ENCODE measurements at regions not wholly inside any gene's neighbourhood (a gene's known extent, or its start where the extent isn't known, plus 50 kb on each side); places are given as distances from the start of the nearest gene placed in this dataset.
A peak's percentile ranks its signal among the peaks of the same experiment; 100 is the strongest.

DNA sequence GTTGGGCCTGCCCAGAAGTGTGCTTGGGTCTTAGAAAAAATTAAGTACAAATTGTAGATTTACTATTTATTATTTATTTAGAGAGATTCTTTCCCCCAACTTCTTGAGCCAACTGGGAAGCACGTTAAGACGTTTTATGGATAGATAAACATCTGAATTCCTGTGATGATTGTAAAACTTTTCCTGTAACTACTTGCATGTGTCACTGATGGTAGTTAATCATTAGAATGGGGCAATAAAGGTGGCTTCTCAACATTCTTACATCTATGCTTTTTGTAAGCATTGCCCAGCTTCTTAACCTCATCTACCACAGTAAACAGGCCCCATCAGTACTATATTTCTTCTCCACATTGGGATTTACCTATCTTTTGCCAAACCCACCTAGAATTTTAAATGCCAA is 559.8 kb downstream of the LMO4 start:
- WGBS, 5 donors, result 50 to 55% (median 52%) methylated on average over 2 of the region's 2 CpGs
- intact Hi-C loops (cut with DNase I; ENCODE audit: low total_unique reads), result no loop called here

DNA sequence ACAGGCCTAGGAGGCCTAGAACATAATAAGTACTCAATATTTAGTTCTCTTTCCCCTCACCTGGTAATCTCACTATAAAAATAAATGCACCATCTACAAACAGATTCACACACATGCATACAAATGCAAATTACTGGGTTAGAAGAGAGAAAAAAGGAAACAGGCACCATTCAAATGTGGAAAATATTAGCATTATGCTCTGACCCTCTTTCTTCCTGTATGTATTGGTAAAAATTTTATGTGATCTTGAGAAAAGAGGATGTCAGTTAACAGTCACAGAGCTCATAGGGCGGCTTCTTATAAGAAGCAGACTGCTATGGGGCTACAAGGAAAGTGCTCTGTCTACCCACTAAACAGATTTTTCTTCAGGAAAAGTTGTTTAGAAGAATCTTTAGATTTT is 565.4 kb downstream of the LMO4 start:
- Histone ChIP-seq H3K4me3 (no peak overlapping the region), H3K27me3 (replicated peaks in 1 of 7) (no peaks in the 10 kb centered on the region), H3K9me3 (no peaks in the 10 kb centered on the region), H3K4me1 (peaks cover 0 to 6% (median 0%) of the 10 kb centered on the region in 6 donors), H3K27ac (peak overlapping the region in 3 of 8 donors; percentile 27 to 43 (median 37)), H3K36me3 (no peaks in the 10 kb centered on the region)
- 52 to 83% (median 71%) methylated on average over 1 of the region's 1 CpG for WGBS, 5 donors
- intact Hi-C loops (cut with DNase I; ENCODE audit: low total_unique reads), result no loop called here
- TF ChIP-seq, protein P1, sequence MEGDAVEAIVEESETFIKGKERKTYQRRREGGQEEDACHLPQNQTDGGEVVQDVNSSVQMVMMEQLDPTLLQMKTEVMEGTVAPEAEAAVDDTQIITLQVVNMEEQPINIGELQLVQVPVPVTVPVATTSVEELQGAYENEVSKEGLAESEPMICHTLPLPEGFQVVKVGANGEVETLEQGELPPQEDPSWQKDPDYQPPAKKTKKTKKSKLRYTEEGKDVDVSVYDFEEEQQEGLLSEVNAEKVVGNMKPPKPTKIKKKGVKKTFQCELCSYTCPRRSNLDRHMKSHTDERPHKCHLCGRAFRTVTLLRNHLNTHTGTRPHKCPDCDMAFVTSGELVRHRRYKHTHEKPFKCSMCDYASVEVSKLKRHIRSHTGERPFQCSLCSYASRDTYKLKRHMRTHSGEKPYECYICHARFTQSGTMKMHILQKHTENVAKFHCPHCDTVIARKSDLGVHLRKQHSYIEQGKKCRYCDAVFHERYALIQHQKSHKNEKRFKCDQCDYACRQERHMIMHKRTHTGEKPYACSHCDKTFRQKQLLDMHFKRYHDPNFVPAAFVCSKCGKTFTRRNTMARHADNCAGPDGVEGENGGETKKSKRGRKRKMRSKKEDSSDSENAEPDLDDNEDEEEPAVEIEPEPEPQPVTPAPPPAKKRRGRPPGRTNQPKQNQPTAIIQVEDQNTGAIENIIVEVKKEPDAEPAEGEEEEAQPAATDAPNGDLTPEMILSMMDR (IDR thresholded peaks at IDR 0.05 in 8 of 11, conservative IDR thresholded peaks at IDR 0.05 in 3 of 11), result no peak
- TF ChIP-seq POLR2A (IDR thresholded peaks at IDR 0.05) (no peak), POLR2AphosphoS5 (IDR thresholded peaks at IDR 0.05) (no peak)
- DNase-seq, result no peak

More for the DNA sequence above, 559.8 kb downstream of the LMO4 start:
- Histone ChIP-seq H3K4me1 (peaks cover 0 to 2% (median 0%) of the 10 kb centered on the region in 6 donors), H3K36me3 (no peaks in the 10 kb centered on the region), H3K27me3 (replicated peaks in 1 of 7) (no peaks in the 10 kb centered on the region), H3K9me3 (no peaks in the 10 kb centered on the region), H3K27ac (no peak overlapping the region), H3K4me3 (no peak overlapping the region)
- no peak for DNase-seq
- TF ChIP-seq POLR2AphosphoS5 (IDR thresholded peaks at IDR 0.05) (no peak), POLR2A (IDR thresholded peaks at IDR 0.05) (no peak)
- TF ChIP-seq, protein P1 (IDR thresholded peaks at IDR 0.05 in 8 of 11, conservative IDR thresholded peaks at IDR 0.05 in 3 of 11), result no peak

DNA sequence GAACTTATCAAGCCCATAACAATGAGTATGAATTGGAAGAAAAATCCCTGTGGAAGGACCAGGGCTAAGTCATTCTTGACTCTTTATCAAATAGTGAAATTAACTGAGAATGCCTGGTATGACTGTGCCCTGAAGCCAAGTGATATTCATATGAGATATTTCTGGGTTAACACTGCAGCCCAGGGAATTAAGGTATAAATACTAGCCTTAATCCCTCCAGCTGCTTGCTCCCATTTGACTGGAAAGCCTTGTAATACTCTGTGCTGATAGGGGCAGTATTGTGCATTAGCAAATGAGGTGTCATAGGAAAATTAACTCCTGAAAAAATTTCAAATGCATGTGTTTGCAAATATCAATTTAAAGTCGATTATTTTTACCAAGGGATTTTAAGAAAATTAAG is 568.8 kb downstream of the LMO4 start:
- H3K27me3 ChIP-seq (replicated peaks in 1 of 7), result no peaks in the 10 kb centered on the region
- intact Hi-C loops (cut with DNase I; ENCODE audit: low total_unique reads), result no loop called here
- no peaks in the 10 kb centered on the region for H3K36me3 ChIP-seq
- H3K27ac ChIP-seq, result no peak overlapping the region
- WGBS, 5 donors, result 48 to 67% (median 64%) methylated on average over 1 of the region's 1 CpG
- peaks cover 0 to 6% (median under 1%) of the 10 kb centered on the region in 6 donors for H3K4me1 ChIP-seq
- H3K4me3 ChIP-seq, result no peak overlapping the region
- TF ChIP-seq POLR2AphosphoS5 (IDR thresholded peaks at IDR 0.05) (no peak), POLR2A (IDR thresholded peaks at IDR 0.05) (no peak)
- TF ChIP-seq, protein P1 (IDR thresholded peaks at IDR 0.05 in 8 of 11, conservative IDR thresholded peaks at IDR 0.05 in 3 of 11), result no peak
- H3K9me3 ChIP-seq, result no peaks in the 10 kb centered on the region
- no peak for DNase-seq

DNA sequence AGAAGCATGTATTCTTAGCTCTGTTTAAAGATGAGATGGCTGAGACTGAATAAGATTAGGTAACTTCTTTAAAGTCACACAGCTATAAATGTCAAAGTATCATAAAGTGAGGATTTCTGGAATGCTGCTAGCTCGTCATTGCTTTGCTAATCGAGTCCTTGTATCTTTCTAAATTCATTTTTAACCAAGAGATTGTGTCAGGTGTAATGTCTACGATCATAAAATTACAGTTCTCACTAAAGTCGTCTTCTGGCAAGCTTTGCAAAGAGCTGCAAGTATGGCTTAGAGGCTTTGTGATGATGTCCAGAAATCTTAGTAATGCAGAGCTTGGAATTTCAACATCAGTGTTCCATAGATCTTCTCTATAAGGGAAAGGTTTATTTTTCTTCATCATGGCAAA is 569.8 kb downstream of the LMO4 start:
- TF ChIP-seq POLR2A (IDR thresholded peaks at IDR 0.05), result no peak
- TF ChIP-seq, protein P1 (IDR thresholded peaks at IDR 0.05 in 8 of 11, conservative IDR thresholded peaks at IDR 0.05 in 3 of 11), result no peak
- no peak for TF ChIP-seq POLR2AphosphoS5 (IDR thresholded peaks at IDR 0.05)
- no peak for DNase-seq

More for the DNA sequence above, 569.8 kb downstream of the LMO4 start:
- Histone ChIP-seq H3K4me1 (peaks cover 0 to 11% (median 6%) of the 10 kb centered on the region in 6 donors), H3K4me3 (no peak overlapping the region), H3K27ac (no peak overlapping the region), H3K9me3 (no peaks in the 10 kb centered on the region), H3K36me3 (no peaks in the 10 kb centered on the region), H3K27me3 (replicated peaks in 1 of 7) (no peaks in the 10 kb centered on the region)
- intact Hi-C loops (cut with DNase I; ENCODE audit: low total_unique reads), result no loop called here
- WGBS, 5 donors, result 72 to 84% (median 80%) methylated on average over 4 of the region's 4 CpGs
